NCI-H1092 (cell line): ENCODE measurements at regions not wholly inside any gene's neighbourhood (a gene's known extent, or its start where the extent isn't known, plus 50 kb on each side); places are given as distances from the start of the nearest gene placed in this dataset.
"Not testable (repeated sequence)": the region's sequence is repeated elsewhere in the genome, so short reads cannot be mapped to it uniquely, and the experiment has no call there.

ENCODE experiments used
- DNase-seq: peaks from one replicate; lab custom pipeline; 2025; lab: John Stamatoyannopoulos, UW

DNA sequence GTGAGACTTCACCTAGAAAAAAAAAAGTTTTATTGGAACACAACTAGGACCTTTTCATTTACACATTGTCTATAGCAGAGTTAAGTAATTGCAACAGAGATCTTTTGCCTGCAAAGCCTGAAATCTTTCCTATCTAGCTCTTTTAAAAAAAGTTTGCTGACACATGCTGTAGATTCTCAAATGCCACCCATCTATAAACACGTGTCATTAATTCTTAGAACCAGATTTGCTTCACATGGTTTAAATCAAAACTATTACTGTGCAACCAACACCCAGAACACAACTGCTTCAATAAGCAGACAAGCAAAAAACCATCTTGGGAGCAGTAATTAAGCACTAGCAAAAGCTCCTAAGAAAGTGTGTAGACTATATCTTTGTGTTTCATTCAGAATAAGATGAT, 55.0 kb downstream of the OXSM start:
- DNase-seq: no peak

DNA sequence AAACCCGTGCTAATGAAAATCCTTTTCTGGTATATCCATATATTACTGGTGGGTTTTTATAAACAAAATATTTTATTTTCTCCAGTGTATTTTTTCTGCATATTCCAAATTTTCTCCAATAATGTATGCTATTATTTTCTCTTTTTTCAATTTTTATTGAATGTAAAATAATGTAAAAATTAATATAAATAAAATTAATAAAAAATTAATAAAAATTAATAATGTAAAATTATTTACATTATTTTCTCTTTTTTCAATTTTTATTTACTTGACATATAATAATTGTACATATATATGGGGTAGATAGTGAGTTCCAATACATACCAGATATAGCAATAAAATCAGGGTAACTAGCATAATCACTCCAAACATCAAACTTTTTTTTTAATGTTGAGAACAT, 56.4 kb downstream of the OXSM start:
- no peak for DNase-seq

GRCh38 chr3:25849091-25849490, 59.2 kb downstream of the OXSM start:
- no peak for DNase-seq

DNA sequence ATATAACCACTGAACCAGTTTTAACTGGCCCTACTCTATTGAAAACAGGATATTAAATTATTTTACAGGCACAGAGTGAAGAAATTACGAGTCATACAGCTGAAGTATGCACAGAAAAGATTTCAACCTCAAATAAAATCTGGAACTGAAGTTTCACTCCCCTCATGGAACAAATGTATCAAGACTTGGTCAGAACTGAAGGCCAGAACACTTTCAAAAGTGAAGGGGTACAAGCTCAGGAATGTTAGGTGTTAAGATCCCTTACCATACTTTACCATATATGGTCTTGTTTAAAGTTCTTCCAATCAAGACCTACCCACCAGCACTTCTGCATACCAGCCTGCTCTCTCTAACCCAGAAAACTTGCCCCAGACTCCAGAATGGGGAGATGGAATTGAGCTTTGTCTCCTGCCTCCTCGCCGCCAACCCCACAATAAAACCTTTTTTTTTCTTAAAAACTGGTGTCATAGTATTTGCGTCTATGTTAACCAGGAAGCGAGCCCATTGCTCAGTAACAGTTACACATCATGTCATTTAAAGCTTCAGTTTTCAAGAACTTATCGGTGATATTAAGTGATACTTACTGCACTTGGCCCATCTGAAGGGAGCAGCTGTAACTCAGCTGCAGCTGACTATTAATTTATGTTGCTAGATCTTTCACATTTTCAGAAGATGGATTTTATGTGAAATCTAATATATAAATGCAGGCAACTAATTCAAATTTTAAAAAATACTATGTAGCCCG, 59.9 kb downstream of the OXSM start:
- DNase-seq: no peak

GRCh38 chr3:25851693-25852259, 61.9 kb downstream of the OXSM start:
- DNase-seq: not testable (repeated sequence)

- no peak for DNase-seq
Observed at GRCh38 chr3:25854214-25854613, 64.3 kb downstream of the OXSM start.

DNA sequence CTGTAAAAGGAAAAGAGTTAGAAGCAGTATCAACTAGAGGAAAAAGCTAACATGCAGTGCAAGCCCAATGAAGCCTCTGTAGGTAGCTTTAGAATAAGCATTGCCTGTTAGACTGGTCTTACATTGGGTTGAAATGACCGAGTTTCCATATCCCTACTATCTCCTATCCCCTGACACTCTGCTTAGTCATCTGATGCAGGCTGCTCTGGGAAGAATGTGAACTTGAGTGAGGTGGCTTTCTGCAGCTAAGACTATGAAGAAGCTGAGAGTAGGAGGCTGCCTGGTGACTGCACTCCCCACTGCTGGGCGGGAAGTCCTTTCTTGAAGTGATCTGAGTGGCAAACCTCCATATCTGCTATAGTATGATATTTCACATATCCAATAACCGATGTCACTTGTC, 64.7 kb downstream of the OXSM start:
- no peak for DNase-seq

- no peak for DNase-seq
Observed at GRCh38 chr3:25855266-25855784, 65.4 kb downstream of the OXSM start.

DNA sequence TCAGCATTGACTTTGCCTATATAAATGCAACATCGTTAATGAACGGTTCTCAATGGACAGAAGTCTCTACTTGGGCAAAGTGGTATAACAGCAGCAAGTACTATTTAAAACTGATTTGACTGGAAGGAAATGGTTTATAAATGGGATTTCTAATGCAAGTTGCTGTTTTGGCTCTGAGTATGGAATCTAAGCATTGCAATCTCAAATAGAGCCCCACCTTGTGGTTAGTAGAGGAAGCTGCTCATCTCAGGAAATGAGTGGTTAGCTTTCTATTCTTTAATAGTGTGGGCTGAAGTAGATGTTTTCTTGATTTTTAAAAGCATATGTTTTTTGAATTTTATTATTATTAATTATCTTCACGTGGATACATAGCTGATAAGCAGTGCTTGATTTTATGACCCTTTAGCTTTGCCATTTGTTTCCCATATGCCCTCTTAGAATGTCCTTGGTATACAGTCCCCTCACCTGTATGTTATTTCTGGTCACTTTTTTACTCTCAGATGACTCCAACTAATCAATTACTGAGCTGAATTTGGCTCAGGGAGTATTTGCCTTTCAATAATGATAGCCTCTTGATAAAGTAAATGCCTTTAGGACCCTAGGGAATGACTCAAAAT, 67.1 kb downstream of the OXSM start:
- peak; percentile 3 for DNase-seq

DNA sequence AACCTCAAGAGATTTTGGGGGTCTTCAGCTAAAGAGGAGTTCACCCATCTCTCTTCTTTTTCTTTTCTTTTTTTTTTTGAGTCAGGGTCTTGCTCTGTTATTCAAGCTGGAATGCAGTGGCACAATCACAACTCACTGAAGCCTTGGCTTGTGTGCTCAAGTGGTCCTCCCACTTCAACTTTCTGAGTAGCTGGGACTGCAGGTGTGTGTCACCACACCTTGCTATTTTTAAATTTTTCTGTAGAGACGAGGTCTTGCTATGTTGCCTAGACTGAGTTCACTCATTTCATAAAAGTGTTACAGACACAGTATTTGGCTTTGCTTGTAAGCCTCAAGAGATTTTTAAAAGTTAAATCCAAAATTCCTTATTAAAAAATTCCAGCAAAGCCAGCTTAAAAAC, 71.7 kb downstream of the OXSM start:
- DNase-seq: no peak

DNA sequence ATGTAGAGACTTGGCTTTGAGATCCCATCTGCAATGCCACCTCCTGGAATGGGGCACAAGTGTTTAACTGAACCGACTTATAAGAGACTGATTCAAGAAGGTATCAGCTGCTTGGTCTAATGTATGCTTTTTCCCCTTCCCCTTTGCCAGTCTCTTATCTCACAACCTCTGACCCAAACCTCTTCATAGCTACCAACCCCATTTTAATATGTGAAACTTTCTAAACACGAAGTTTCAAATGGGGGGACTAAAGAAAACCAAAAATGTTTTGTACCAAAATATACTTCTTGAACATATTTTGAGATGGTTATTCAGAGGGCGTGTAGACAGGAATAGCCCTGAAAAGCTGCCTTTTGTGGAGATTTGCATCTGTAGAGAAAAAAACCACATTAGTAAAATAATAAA, 73.1 kb downstream of the OXSM start:
- DNase-seq: no peak

DNA sequence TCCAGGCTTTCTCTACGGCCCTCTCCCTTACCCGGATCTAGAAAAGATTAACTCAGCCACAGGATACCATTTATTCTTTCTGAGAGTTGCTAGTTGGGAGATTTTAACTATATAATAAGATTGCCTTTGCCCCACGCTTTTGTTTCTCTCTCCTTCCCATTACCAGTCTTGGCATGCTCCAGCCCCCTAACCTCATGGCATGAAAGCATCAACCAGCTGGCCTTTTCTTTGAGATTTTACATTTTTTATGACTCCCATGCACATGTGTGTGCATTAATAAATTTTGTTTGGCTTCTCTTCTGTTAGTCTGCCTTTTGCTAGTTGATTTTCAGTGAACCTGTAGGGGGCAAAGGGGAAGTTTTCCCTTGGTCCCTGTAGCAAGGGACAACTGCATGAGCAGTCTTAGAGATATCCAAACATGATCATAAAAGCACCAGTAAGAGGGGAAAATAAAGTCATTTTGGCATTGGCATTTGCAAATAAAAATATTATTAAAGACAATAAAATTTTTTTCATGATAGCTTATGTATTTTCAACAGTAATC, 73.6 kb downstream of the OXSM start:
- DNase-seq: no peak

GRCh38 chr3:25870452-25870851, 80.6 kb downstream of the OXSM start:
- DNase-seq: no peak

DNA sequence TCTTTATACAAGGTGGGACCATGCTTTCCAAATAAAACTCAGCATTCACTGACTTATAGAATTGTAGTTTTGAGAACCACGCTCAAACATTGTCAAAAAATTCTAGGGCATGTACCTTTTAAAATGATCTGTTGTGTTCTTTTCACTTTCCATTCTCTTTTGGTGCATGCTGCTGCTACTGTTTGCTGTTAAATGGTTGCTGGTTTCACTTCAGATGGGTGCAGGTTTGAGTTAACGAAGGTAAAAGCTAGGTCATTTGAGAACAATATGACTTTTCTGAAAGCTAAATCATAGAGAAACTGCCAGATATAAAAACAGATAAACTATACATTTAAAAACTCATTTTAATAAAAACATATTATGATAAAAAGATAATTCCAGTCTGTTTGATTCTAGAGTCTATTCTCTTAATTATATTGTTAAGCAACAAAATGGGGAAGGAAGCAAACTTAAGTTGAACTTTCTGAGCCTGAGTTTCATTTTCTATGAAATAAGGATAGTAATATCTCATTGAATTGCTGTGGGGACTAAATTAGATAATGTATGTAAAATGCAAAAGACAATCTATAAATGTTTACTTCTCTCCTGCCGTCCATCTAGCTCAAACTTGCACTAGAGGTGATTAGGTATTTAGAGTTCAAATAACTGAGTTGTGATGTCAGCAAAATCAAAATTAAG, 82.4 kb downstream of the OXSM start:
- no peak for DNase-seq

GRCh38 chr3:25883492-25883891, 93.6 kb downstream of the OXSM start:
- no peak for DNase-seq

GRCh38 chr3:25884981-25885380, 95.1 kb downstream of the OXSM start:
- no peak for DNase-seq

DNA sequence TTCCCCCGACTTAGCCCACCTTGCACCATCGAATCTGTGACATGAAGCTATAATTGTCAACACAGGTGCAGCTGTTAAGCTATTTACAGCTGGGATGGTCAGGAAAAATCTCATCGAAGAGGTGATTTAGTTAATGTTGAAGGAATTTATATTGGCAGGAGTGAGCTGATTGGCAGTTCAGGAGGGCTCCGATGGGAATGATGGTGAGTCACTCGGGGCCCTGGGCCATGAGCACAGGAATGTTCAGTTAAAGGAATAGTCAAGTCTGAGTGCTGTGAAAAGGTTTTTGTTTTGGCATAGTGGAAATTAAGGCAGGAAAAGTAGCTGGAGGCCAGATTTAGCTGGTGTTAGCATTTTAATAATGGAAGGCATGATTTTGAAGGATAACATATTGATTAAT, 95.7 kb downstream of the OXSM start:
- no peak for DNase-seq

DNA sequence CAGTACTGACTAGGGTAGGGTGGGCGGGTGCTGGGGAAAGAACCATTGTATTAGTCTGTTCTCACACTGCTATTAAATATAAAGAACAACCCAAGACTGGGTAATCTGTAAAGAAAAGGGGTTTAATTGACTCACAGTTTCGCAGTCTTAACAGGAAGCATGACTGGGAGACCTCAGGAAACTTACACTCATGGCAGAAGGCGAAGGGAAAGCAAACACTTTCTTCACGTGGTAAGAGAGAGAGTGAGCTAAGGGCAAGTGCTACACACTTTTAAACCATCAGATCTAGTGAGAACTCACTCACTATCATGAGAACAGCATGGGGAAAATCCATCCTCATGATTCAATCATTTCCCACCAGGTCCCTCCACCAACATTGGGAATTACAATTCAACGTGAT, 98.0 kb downstream of the OXSM start:
- no peak for DNase-seq

- DNase-seq: no peak
Observed at GRCh38 chr3:25888892-25889524, 99.1 kb downstream of the OXSM start.

DNA sequence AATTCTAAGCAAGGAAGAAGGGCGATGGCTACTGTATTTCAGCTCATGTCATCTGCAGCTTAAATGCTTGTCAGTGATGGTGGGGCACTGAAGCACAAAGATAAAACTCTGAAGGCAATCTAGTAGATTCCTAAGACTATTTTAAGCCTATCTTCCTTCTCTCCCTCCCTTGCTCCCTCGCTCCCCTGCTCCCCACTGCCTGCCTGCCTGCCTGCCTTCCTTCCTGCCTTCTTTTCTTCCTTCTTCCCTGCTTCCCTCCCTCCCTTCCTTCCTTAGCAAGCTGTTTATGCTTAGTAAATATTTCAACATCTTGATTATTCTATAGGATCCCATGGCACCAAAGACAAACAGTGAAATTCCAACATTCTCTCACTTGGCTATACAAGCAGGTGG, 99.6 kb downstream of the OXSM start:
- no peak for DNase-seq

DNA sequence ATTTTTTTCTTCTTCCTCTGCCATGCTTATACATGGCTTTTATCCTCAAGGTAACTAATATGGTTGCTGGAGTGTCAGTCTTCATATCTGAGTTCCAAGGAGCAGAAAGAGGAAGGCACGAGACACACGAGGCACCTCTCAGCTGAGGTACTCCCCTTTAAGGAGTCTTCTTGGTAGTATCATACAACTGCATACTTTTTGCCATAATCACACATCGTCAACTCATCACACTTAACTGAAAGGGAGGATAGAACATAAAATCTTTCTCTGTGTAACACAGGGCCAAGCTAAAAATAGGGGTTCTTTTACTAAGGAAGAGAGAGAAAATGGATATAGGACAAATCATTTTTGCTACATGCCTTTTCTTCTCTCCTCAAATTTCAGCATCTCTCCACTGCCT, 104.2 kb downstream of the OXSM start:
- no peak for DNase-seq

GRCh38 chr3:25895031-25895430, 105.1 kb downstream of the OXSM start:
- DNase-seq: no peak
